ENCODE measurements at regions not wholly inside any gene's neighbourhood (a gene's known extent, or its start where the extent isn't known, plus 50 kb on each side); places are given as distances from the start of the nearest gene placed in this dataset.

- H3K4me2 ChIP-seq (ENCODE audit: insufficient read depth, low read length): no peak overlapping the region
- no peak overlapping the region for H2AFZ ChIP-seq (ENCODE audit: low read depth, low read length)
- H3K27me3 ChIP-seq (ENCODE audit: control insufficient read depth in 2 of 2, insufficient read depth in 2 of 2, low read length in 2 of 2): peaks cover 0 to 42% of the 10 kb centered on the region in 2 experiments; a peak in 4 of 5 replicates
- H3K4me3 ChIP-seq: no peak overlapping the region
- no peaks in the 10 kb centered on the region for H3K79me2 ChIP-seq (ENCODE audit: control insufficient read depth, insufficient read depth, low read length)
- no peak for TF ChIP-seq TBP (optimal IDR thresholded peaks at IDR 0.05; ENCODE audit: low read depth, low read length)
- TF ChIP-seq POLR2H (tag; IDR thresholded peaks at IDR 0.05; ENCODE audit: low read depth): no peak
- TF ChIP-seq TGIF2 (CRISPR knock-in tag; IDR thresholded peaks at IDR 0.05): no peak
- no peak for TF ChIP-seq ZNF232 (CRISPR knock-in tag; IDR thresholded peaks at IDR 0.05)
- H3K36me3 ChIP-seq (ENCODE audit: control insufficient read depth, insufficient read depth, low read length): no peaks in the 10 kb centered on the region
- no peaks in the 10 kb centered on the region for H3K9me3 ChIP-seq (replicated peaks; ENCODE audit: control insufficient read depth, insufficient read depth, low read depth, low read length)
- H3K9ac ChIP-seq (ENCODE audit: insufficient read depth in 1 of 2, low read depth in 2 of 2, low read length in 2 of 2): no peak overlapping the region
- H3K27ac ChIP-seq (ENCODE audit: extremely low read depth, low read depth, low read length): no peak overlapping the region
- no peaks in the 10 kb centered on the region for H3K4me1 ChIP-seq (replicated peaks in 1 of 2; ENCODE audit: control insufficient read depth in 2 of 2, insufficient read depth in 2 of 2, low read length in 2 of 2)
- in situ Hi-C loops (cut with MboI) (no loop called here), intact Hi-C loops (cut with micrococcal nuclease) (no loop called here)
- POLR2A ChIA-PET: no interaction called here
- FAIRE-seq: no peak
- DNase-seq (ENCODE audit: extremely low read depth in 1 of 4, low spot score in 3 of 4): no peak
- no peaks in the 10 kb centered on the region for H4K20me1 ChIP-seq (replicated peaks; ENCODE audit: control insufficient read depth, insufficient read depth, low read length)
- no peaks in the 10 kb centered on the region for H3K9me1 ChIP-seq (ENCODE audit: control insufficient read depth, insufficient read depth, low read length)
- no TSS peak for BruUV-seq (replicated peaks)
- CTCF ChIA-PET (ENCODE audit: low intra/inter-chr PET ratio): no interaction called here
- WGBS (ENCODE audit: insufficient coverage, low coverage, missing lambda C conversion rate): 1% methylated on average over 9 of the region's 12 CpGs
- no peak for ATAC-seq
Measured at GRCh38 chr13:40486518-40487163, 179.8 kb downstream of the FOXO1 start.

- H3K9me3 ChIP-seq (replicated peaks; ENCODE audit: control insufficient read depth, insufficient read depth, low read depth, low read length): no peaks in the 10 kb centered on the region
- no peak overlapping the region for H3K4me3 ChIP-seq
- intact Hi-C loops (cut with micrococcal nuclease) (no loop called here), in situ Hi-C loops (cut with MboI) (no loop called here)
- H2AFZ ChIP-seq (ENCODE audit: low read depth, low read length): no peak overlapping the region
- H3K36me3 ChIP-seq (ENCODE audit: control insufficient read depth, insufficient read depth, low read length): no peaks in the 10 kb centered on the region
- CTCF ChIA-PET (ENCODE audit: low intra/inter-chr PET ratio): no interaction called here
- H3K27me3 ChIP-seq (ENCODE audit: control insufficient read depth in 2 of 2, insufficient read depth in 2 of 2, low read length in 2 of 2): peaks cover 0 to 36% of the 10 kb centered on the region in 2 experiments; a peak in 4 of 5 replicates
- no peak for ATAC-seq
- H4K20me1 ChIP-seq (replicated peaks; ENCODE audit: control insufficient read depth, insufficient read depth, low read length): no peaks in the 10 kb centered on the region
- BruUV-seq (replicated peaks): no TSS peak
- H3K9me1 ChIP-seq (ENCODE audit: control insufficient read depth, insufficient read depth, low read length): no peaks in the 10 kb centered on the region
- no peaks in the 10 kb centered on the region for H3K79me2 ChIP-seq (ENCODE audit: control insufficient read depth, insufficient read depth, low read length)
- FAIRE-seq: no peak
- DNase-seq (ENCODE audit: extremely low read depth in 1 of 4, low spot score in 3 of 4): no peak
- no peak overlapping the region for H3K27ac ChIP-seq (ENCODE audit: extremely low read depth, low read depth, low read length)
- H3K4me2 ChIP-seq (ENCODE audit: insufficient read depth, low read length): no peak overlapping the region
- POLR2A ChIA-PET: interaction anchor here (0.6 kb wide), 1 partner anchor 630 kb away, joined by 4 read pairs; no protein-coding TSS in a partner anchor
- 1% methylated on average over 12 of the region's 21 CpGs for WGBS (ENCODE audit: insufficient coverage, low coverage, missing lambda C conversion rate)
- H3K9ac ChIP-seq (ENCODE audit: insufficient read depth in 1 of 2, low read depth in 2 of 2, low read length in 2 of 2): no peak overlapping the region
- no peaks in the 10 kb centered on the region for H3K4me1 ChIP-seq (replicated peaks in 1 of 2; ENCODE audit: control insufficient read depth in 2 of 2, insufficient read depth in 2 of 2, low read length in 2 of 2)
- TF ChIP-seq BRF1 (IDR thresholded peaks at IDR 0.05; ENCODE audit: borderline replicate concordance, extremely low read depth, insufficient read length) (no peak), ZNF140 (CRISPR knock-in tag; IDR thresholded peaks at IDR 0.05) (no peak), ZNF217 (CRISPR knock-in tag; IDR thresholded peaks at IDR 0.05) (no peak), PCBP1 (IDR thresholded peaks at IDR 0.05; ENCODE audit: low read depth, low read length, poor library complexity, severe bottlenecking) (no peak), XRCC5 (IDR thresholded peaks at IDR 0.05; ENCODE audit: low read depth, low read length) (no peak), ZNF398 (CRISPR knock-in tag; IDR thresholded peaks at IDR 0.05) (no peak), SMAD2 (IDR thresholded peaks at IDR 0.05; ENCODE audit: low read depth, low read length) (no peak), KAT8 (IDR thresholded peaks at IDR 0.05; ENCODE audit: low read depth) (no peak), RBM15 (IDR thresholded peaks at IDR 0.05; ENCODE audit: insufficient read depth, low read length) (no peak), XRCC3 (IDR thresholded peaks at IDR 0.05) (no peak), EGR1 (conservative IDR thresholded peaks at IDR 0.05) (no peak), ZFP36 (IDR thresholded peaks at IDR 0.05; ENCODE audit: low read depth, low read length, partially characterized antibody) (no peak)
Measured at GRCh38 chr13:40488869-40489391, 177.5 kb downstream of the FOXO1 start.
